H1 (cell line): ENCODE measurements at regions not wholly inside any gene's neighbourhood (a gene's known extent, or its start where the extent isn't known, plus 50 kb on each side); places are given as distances from the start of the nearest gene placed in this dataset.

ENCODE experiments used
- CTCF ChIA-PET: fragments of 300-600 bp; sonication (Branson Sonifier 250); formaldehyde crosslinking; loops from one replicate; lab custom pipeline; 2021; ENCODE audit not compliant: partially characterized antibody; lab: Charles Lee
- POLR2A ChIA-PET: fragments of 300-600 bp; sonication (Branson Sonifier 250); formaldehyde crosslinking; loops from one replicate; lab custom pipeline; 2021; ENCODE audit warnings: inconsistent platforms; ENCODE audit not compliant: partially characterized antibody; lab: Charles Lee
- DNase-seq, 2 experiments: peaks; one replicate each; pipeline versions ENCODE4 v3.0.0 to v3.0.0-alpha.2; 2010 to 2022; ENCODE audit warnings: low spot score in 2 of 2, low read depth in 1 of 2, mixed read lengths in 1 of 2
- FAIRE-seq: peaks from 2 replicates; lab custom pipeline; 2011; peaks lifted over from hg19 to GRCh38; lab: Jason Lieb, UNC
- H2AFZ ChIP-seq: 2 replicates; pipeline ENCODE4 v1.8.1; 2012; ENCODE audit warnings: low read length, inconsistent platforms
- H2AK5ac ChIP-seq: 2 replicates; pipeline ENCODE4 v1.6.1; 2013; ENCODE audit warnings: low read depth, low read length
- H2BK120ac ChIP-seq: replicated peaks from 2 replicates; pipeline ENCODE3; 2013; ENCODE audit warnings: low read depth, low read length, inconsistent platforms
- H2BK12ac ChIP-seq: 2 replicates; pipeline ENCODE4 v1.6.1; 2013; ENCODE audit warnings: low read depth, low read length
- H2BK15ac ChIP-seq: 2 replicates; pipeline ENCODE4 v1.6.1; 2013; ENCODE audit warnings: low read length
- H2BK20ac ChIP-seq: 2 replicates; pipeline ENCODE4 v1.6.1; 2013; ENCODE audit warnings: low read length
- H2BK5ac ChIP-seq: 2 replicates; pipeline ENCODE4 v1.6.1; 2013; ENCODE audit warnings: low read depth, low read length
- H3K14ac ChIP-seq: 2 replicates; pipeline ENCODE4 v1.6.1; 2013; ENCODE audit warnings: inconsistent platforms; ENCODE audit not compliant: insufficient read length
- H3K18ac ChIP-seq: 2 replicates; pipeline ENCODE4 v1.6.1; 2013; ENCODE audit warnings: low read length; ENCODE audit errors: extremely low read depth
- H3K23ac ChIP-seq: 2 replicates; pipeline ENCODE4 v1.6.1; 2013; ENCODE audit warnings: inconsistent platforms; ENCODE audit not compliant: insufficient read length
- H3K23me2 ChIP-seq: 2 replicates; pipeline ENCODE4 v1.6.1; 2013; ENCODE audit warnings: low read depth, low read length
- H3K27ac ChIP-seq: 2 replicates; pipeline ENCODE4 v1.6.1; 2011; ENCODE audit warnings: low read depth, low read length, inconsistent platforms
- H3K27me3 ChIP-seq, 4 experiments: replicated peaks in 1 of 4; 1 replicate in 1 of 4; 2 replicates in 3 of 4; pipeline versions ENCODE4 v1.6.1 to v1.8.1; 2011 to 2013; ENCODE audit warnings: low read length in 3 of 4, mild to moderate bottlenecking in 3 of 4, inconsistent platforms in 2 of 4, mixed read lengths in 2 of 4, moderate library complexity in 1 of 4; ENCODE audit not compliant: control insufficient read depth in 3 of 4, insufficient read depth in 3 of 4; ENCODE audit errors: extremely low read depth in 1 of 4
- H3K36me3 ChIP-seq, 4 experiments: 2 replicates each; pipeline versions ENCODE4 v1.6.1 to v1.8.1; 2011 to 2013; ENCODE audit warnings: mild to moderate bottlenecking in 4 of 4, low read length in 3 of 4, moderate library complexity in 2 of 4, control low read depth in 1 of 4, inconsistent platforms in 1 of 4; ENCODE audit not compliant: insufficient read depth in 4 of 4, control insufficient read depth in 2 of 4
- H3K4ac ChIP-seq: replicated peaks from 2 replicates; pipeline ENCODE3; 2013; ENCODE audit warnings: low read length, low read depth, mixed read lengths, inconsistent platforms; ENCODE audit not compliant: insufficient read length
- H3K4me1 ChIP-seq, 4 experiments: replicated peaks in 1 of 4; 1 replicate in 1 of 4; 2 replicates in 3 of 4; pipeline versions ENCODE4 v1.6.1 to v1.8.1; 2011 to 2013; ENCODE audit warnings: low read length in 3 of 4, inconsistent platforms in 2 of 4, mixed read lengths in 1 of 4; ENCODE audit not compliant: insufficient read depth in 4 of 4, control insufficient read depth in 3 of 4
- H3K4me2 ChIP-seq, 2 experiments: 2 replicates each; pipeline versions ENCODE4 v1.6.1 to v1.8.1; 2011 to 2013; ENCODE audit warnings: low read depth in 2 of 2, low read length in 2 of 2, control low read depth in 1 of 2, inconsistent platforms in 1 of 2, mild to moderate bottlenecking in 1 of 2; ENCODE audit not compliant: insufficient read depth in 1 of 2
- H3K4me3 ChIP-seq, 4 experiments: fragments of 200-600, 300-600 bp in 1 of 4; sonication (generic), shearing (Covaris generic), sonication (Bioruptor Twin) in 1 of 4; 2 replicates each; pipeline versions ENCODE4 v1.5.1 to v1.8.1; 2011 to 2016; ENCODE audit warnings: low read length in 4 of 4, low read depth in 3 of 4, control low read depth in 2 of 4, inconsistent platforms in 2 of 4, mild to moderate bottlenecking in 2 of 4, mixed read lengths in 1 of 4, moderate library complexity in 1 of 4; ENCODE audit not compliant: insufficient read depth in 2 of 4; ENCODE audit errors: extremely low read depth in 1 of 4
- H3K56ac ChIP-seq: replicated peaks from 2 replicates; pipeline ENCODE3; 2013; ENCODE audit warnings: low read depth, mild to moderate bottlenecking, mixed read lengths, low read length, inconsistent platforms; ENCODE audit not compliant: insufficient read length
- H3K79me1 ChIP-seq: 2 replicates; pipeline ENCODE4 v1.6.1; 2013; ENCODE audit warnings: low read depth, low read length, control low read depth
- H3K79me2 ChIP-seq, 2 experiments: 2 replicates each; pipeline versions ENCODE4 v1.6.1 to v1.8.1; 2012 to 2013; ENCODE audit warnings: low read length in 2 of 2, mild to moderate bottlenecking in 2 of 2, inconsistent platforms in 1 of 2; ENCODE audit not compliant: insufficient read depth in 2 of 2, control insufficient read depth in 1 of 2
- H3K9ac ChIP-seq, 4 experiments: replicated peaks in 1 of 4; 1 replicate in 1 of 4; 2 replicates in 3 of 4; pipeline versions ENCODE4 v1.6.1 to v1.8.1; 2011 to 2013; ENCODE audit warnings: low read depth in 3 of 4, low read length in 3 of 4, control low read depth in 2 of 4, mild to moderate bottlenecking in 2 of 4, moderate library complexity in 2 of 4, inconsistent platforms in 1 of 4; ENCODE audit errors: extremely low read depth in 1 of 4
- H3K9me3 ChIP-seq, 2 experiments: 2 replicates each; pipeline versions ENCODE4 v1.6.1 to v1.8.1; 2012 to 2013; ENCODE audit warnings: mild to moderate bottlenecking in 2 of 2, moderate library complexity in 2 of 2, control low read depth in 1 of 2, inconsistent platforms in 1 of 2, low read depth in 1 of 2, low read length in 1 of 2, mixed read lengths in 1 of 2; ENCODE audit not compliant: insufficient read depth in 2 of 2
- H4K20me1 ChIP-seq, 2 experiments: replicated peaks in 1 of 2; 2 replicates each; pipeline versions ENCODE3 to v1.8.1; 2011 to 2013; ENCODE audit warnings: inconsistent platforms in 2 of 2, low read length in 2 of 2, mild to moderate bottlenecking in 1 of 2; ENCODE audit not compliant: insufficient read depth in 2 of 2, control insufficient read depth in 1 of 2
- H4K5ac ChIP-seq: 2 replicates; pipeline ENCODE4 v1.6.1; 2013; ENCODE audit warnings: low read length, low read depth, mixed read lengths, inconsistent platforms; ENCODE audit not compliant: insufficient read length
- H4K8ac ChIP-seq: 2 replicates; pipeline ENCODE4 v1.8.0; 2013; ENCODE audit warnings: mild to moderate bottlenecking, moderate library complexity, low read length, inconsistent platforms; ENCODE audit not compliant: insufficient read depth; ENCODE audit errors: extremely low read depth
- H4K91ac ChIP-seq: replicated peaks from 2 replicates; pipeline ENCODE3; 2013; ENCODE audit warnings: low read length, mixed read lengths, inconsistent platforms; ENCODE audit not compliant: insufficient read length
- CTBP2 ChIP-seq: IDR thresholded peaks from 2 replicates; pipeline ENCODE4 v1.7.0; 2011; ENCODE audit warnings: borderline replicate concordance, mild to moderate bottlenecking, moderate library complexity, mixed read lengths, low read length; ENCODE audit not compliant: insufficient read depth, insufficient read length
- EP300 ChIP-seq, 2 experiments: IDR thresholded peaks; 1 replicate in 1 of 2; 2 replicates in 1 of 2; pipeline ENCODE4 v1.6.1; 2011 to 2012; ENCODE audit warnings: low read depth in 2 of 2, low read length in 2 of 2, mild to moderate bottlenecking in 2 of 2, borderline replicate concordance in 1 of 2, inconsistent platforms in 1 of 2, moderate library complexity in 1 of 2
- HDAC2 ChIP-seq, 2 experiments: fragments of 300-600 bp in 1 of 2; sonication (generic) in 1 of 2; IDR thresholded peaks; 2 replicates each; pipeline ENCODE4 v1.6.1; 2011 to 2012; ENCODE audit warnings: low read depth in 2 of 2, low read length in 2 of 2, mild to moderate bottlenecking in 2 of 2, moderate library complexity in 2 of 2, borderline replicate concordance in 1 of 2, inconsistent platforms in 1 of 2
- JUN ChIP-seq: IDR thresholded peaks from 2 replicates; pipeline ENCODE4 v1.6.1; 2011; ENCODE audit warnings: low read depth, mild to moderate bottlenecking, improper control_type of control experiment, low read length
- MAFK ChIP-seq: IDR thresholded peaks from 2 replicates; pipeline ENCODE4 v1.6.1; 2012; ENCODE audit warnings: low read depth, mild to moderate bottlenecking, improper control_type of control experiment, low read length
- NRF1 ChIP-seq: IDR thresholded peaks from 2 replicates; pipeline ENCODE4 v1.6.1; 2011; ENCODE audit warnings: mild to moderate bottlenecking, low read depth, low read length, improper control_type of control experiment
- POU5F1 ChIP-seq: IDR thresholded peaks from 2 replicates; pipeline ENCODE4 v1.6.1; 2011; ENCODE audit warnings: low read depth, mild to moderate bottlenecking, low read length, moderate library complexity
- RNF2 ChIP-seq: fragments of 200-900, 300-1000 bp; sonication (generic); IDR thresholded peaks from 2 replicates; pipeline ENCODE4 v1.7.1; 2016; ENCODE audit warnings: borderline replicate concordance, low read depth, mild to moderate bottlenecking, antibody characterized with exemption, low read length; ENCODE audit not compliant: poor library complexity, severe bottlenecking; ENCODE audit errors: missing control alignments
- SIN3A ChIP-seq, 2 experiments: IDR thresholded peaks in 1 of 2; conservative IDR thresholded peaks in 1 of 2; 2 replicates each; pipeline ENCODE4 v1.6.1; 2011 to 2012; ENCODE audit warnings: low read length in 2 of 2, improper control_type of control experiment in 1 of 2, low read depth in 1 of 2, mild to moderate bottlenecking in 1 of 2
- SP4 ChIP-seq: IDR thresholded peaks from 2 replicates; pipeline ENCODE4 v1.6.1; 2012; ENCODE audit warnings: low read length, inconsistent platforms
- SRF ChIP-seq: IDR thresholded peaks from 2 replicates; pipeline ENCODE4 v1.6.1; 2011; ENCODE audit warnings: mild to moderate bottlenecking, low read depth, low read length, moderate library complexity
- ZNF274 ChIP-seq: IDR thresholded peaks from 2 replicates; pipeline ENCODE4 v1.7.0; 2012; ENCODE audit warnings: low read length, borderline replicate concordance; ENCODE audit errors: extremely low read depth
- WGBS, 2 experiments: shearing (Covaris generic) in 1 of 2; methylation state at CpG; one replicate each; pipeline versions ENCODE4 v1.1.6 to v1.1.7; 2013 to 2015; ENCODE audit warnings: low lambda C conversion rate in 2 of 2, mixed read lengths in 2 of 2, inconsistent platforms in 1 of 2, low coverage in 1 of 2, missing lambda C conversion rate in 1 of 2; ENCODE audit not compliant: insufficient replicate concordance in 2 of 2, insufficient coverage in 1 of 2, insufficient read length in 1 of 2; ENCODE audit errors: extremely low coverage in 1 of 2, missing lambda C conversion rate in 1 of 2; 5-methylcytosine and 5-hydroxymethylcytosine counted together

GRCh38 chr10:124293616-124294449, 124.9 kb downstream of the OAT start:
- no peak overlapping the region for H4K5ac ChIP-seq
- H2BK5ac ChIP-seq, result no peak overlapping the region
- ChIA-PET CTCF (no interaction called here), POLR2A (no interaction called here)
- H2AK5ac ChIP-seq, result no peak overlapping the region
- no peak overlapping the region for H3K56ac ChIP-seq
- H3K4me2 ChIP-seq, result no peak overlapping the region
- no peak for DNase-seq
- no peaks in the 10 kb centered on the region for H3K79me2 ChIP-seq
- H3K4ac ChIP-seq, result no peak overlapping the region
- no peaks in the 10 kb centered on the region for H3K79me1 ChIP-seq
- no peaks in the 10 kb centered on the region for H3K9me3 ChIP-seq
- no peak overlapping the region for H3K27ac ChIP-seq
- no peak overlapping the region for H2AFZ ChIP-seq
- H3K36me3 ChIP-seq, result no peaks in the 10 kb centered on the region
- no peak overlapping the region for H2BK12ac ChIP-seq
- no peak overlapping the region for H3K18ac ChIP-seq
- no peak overlapping the region for H2BK15ac ChIP-seq
- no peaks in the 10 kb centered on the region for H3K27me3 ChIP-seq
- H4K91ac ChIP-seq, result no peak overlapping the region
- no peak overlapping the region for H3K23ac ChIP-seq
- no peak for FAIRE-seq
- no peak overlapping the region for H4K8ac ChIP-seq
- H3K4me1 ChIP-seq, result no peaks in the 10 kb centered on the region; a peak in 1 of 7 replicates
- H3K9ac ChIP-seq, result no peak overlapping the region
- H4K20me1 ChIP-seq, result no peaks in the 10 kb centered on the region
- no peak overlapping the region for H2BK20ac ChIP-seq
- no peak overlapping the region for H3K14ac ChIP-seq
- no peaks in the 10 kb centered on the region for H3K23me2 ChIP-seq
- H2BK120ac ChIP-seq, result no peak overlapping the region
- WGBS, 2 experiments, result 94% methylated on average over 22 of the region's 22 CpGs; no CpG with 5 or more reads in 1 of the 2 experiments
- H3K4me3 ChIP-seq, result no peak overlapping the region
- no peak for TF ChIP-seq SP4
- TF ChIP-seq MAFK, result no peak
- no peak for TF ChIP-seq CTBP2
- TF ChIP-seq SIN3A (conservative IDR thresholded peaks at IDR 0.05 in 1 of 2, IDR thresholded peaks at IDR 0.05 in 1 of 2; ENCODE audit: low read depth in 1 of 2, low read length in 2 of 2), result no peak
- TF ChIP-seq POU5F1, result no peak
- no peak for TF ChIP-seq SRF
- no peak for TF ChIP-seq EP300 (IDR thresholded peaks at IDR 0.05; ENCODE audit: borderline replicate concordance in 1 of 2, low read depth in 2 of 2, low read length in 2 of 2)
- no peak for TF ChIP-seq ZNF274
- TF ChIP-seq HDAC2 (IDR thresholded peaks at IDR 0.05; ENCODE audit: borderline replicate concordance in 1 of 2, low read depth in 2 of 2, low read length in 2 of 2), result no peak
- no peak for TF ChIP-seq JUN
- TF ChIP-seq RNF2, result no peak
- TF ChIP-seq NRF1, result no peak
